Frontal cortex (tissue), 3 donors: ENCODE measurements at regions not wholly inside any gene's neighbourhood (a gene's known extent, or its start where the extent isn't known, plus 50 kb on each side); places are given as distances from the start of the nearest gene placed in this dataset.
"Not testable (repeated sequence)": the region's sequence is repeated elsewhere in the genome, so short reads cannot be mapped to it uniquely, and the experiment has no call there.

Experiments used
- DNase-seq, 2 donors: peaks; one replicate each; pipeline ENCODE4 v3.0.0; 2012; ENCODE audit warnings: low spot score in 2 of 2
- FAIRE-seq: peaks from 2 replicates; lab custom pipeline; 2012; peaks lifted over from hg19 to GRCh38; lab: Jason Lieb, UNC
- donor health status: control.
- donor health status: control.
- donor health status: control.

GRCh38 chr1:232859216-232859615 lies 54.0 kb downstream of the MAP10 start:
- FAIRE-seq (no peak), DNase-seq (no peak)

- FAIRE-seq, result no peak
- DNase-seq, result no peak
Observed at GRCh38 chr1:232861107-232861506, 55.9 kb downstream of the MAP10 start.

- FAIRE-seq (no peak), DNase-seq (no peak)
Observed at GRCh38 chr1:232863544-232864275, 58.5 kb downstream of the MAP10 start.

DNA sequence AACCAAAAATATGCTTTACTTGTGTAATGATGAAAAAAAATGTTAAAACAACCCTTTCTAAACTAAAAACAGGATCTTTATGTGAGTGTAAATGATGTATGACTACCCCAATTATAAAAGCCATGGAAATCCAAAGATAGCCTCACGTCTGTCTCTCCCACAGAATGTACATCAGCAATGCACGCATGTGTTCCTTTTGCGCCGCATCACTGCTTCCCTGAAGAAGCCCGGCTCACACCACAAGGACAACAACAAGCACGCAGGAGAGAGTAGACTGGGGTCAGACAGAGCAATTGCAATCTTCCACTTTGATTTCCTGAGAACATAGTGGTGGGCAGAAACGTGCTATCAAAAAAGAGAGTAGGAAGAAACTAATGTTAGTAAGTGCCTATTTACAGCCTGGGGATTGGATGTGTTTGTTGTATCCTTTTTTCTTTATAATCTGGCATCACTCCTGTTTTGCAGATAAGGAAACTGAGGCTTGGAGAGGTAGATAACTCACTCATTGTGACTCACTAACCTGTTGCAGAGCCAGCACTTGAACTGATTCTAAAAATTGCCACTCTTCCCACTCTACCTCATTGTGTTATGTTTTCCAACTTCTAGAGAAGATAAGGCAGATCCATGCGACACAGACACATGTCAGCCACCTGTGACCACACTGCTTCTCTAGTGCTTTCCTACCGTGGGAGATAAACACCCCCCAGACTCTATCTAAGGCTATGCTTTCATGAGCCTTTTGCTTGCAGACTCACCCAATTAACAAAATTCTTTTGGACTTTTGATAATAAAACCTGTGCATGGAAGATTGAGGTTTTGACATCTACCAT lies 60.1 kb downstream of the MAP10 start:
- no peak for FAIRE-seq
- no peak for DNase-seq

- no peak for FAIRE-seq
- no peak for DNase-seq
Observed at GRCh38 chr1:232868793-232869491, 63.7 kb downstream of the MAP10 start.

- DNase-seq, FAIRE-seq: not testable (repeated sequence)
Observed at GRCh38 chr1:232871291-232871969, 66.2 kb downstream of the MAP10 start.

- no peak for FAIRE-seq
- DNase-seq, result no peak
Observed at GRCh38 chr1:232872284-232872683, 67.1 kb downstream of the MAP10 start.

DNA sequence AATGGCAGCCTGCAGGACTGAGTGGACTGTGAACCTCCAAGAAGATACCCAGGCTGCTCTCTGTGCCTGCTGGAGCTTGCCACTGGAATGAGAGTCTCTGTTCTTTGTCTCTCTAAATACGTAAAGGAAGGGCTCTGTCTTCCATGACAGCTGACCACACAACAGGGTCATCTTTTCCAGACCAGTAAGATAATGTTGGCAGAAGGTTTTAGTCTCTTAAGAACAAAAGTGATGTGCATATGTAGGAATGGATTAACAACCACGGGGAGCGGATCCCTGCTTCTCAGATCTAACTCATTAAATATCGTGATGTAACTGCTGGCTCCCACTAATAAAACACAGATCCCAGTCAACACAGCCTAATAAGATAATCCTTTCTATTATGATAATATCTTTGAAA lies 67.5 kb downstream of the MAP10 start:
- no peak for DNase-seq

DNA sequence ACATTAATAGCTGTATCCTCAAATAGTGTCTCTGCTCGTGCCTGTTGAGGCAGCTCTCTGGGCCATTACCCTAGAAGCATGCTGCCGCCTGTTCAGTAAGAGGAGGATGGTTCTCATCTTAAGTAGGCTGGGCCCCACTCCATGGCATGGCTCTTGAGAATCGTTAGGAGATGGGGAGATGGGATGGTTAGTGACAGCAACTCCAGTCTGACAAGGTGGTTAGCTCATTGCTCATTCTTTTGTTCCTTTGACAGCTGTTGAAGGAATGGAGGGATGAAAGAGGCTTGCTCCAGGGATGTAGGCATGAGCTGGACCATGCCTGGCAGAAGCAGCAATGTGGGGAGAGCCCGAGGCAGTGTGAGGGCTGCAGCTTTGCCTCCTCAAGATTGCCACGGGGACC lies 68.2 kb downstream of the MAP10 start:
- FAIRE-seq (no peak), DNase-seq (no peak)

More for the DNA sequence above, 67.5 kb downstream of the MAP10 start:
- no peak for FAIRE-seq

- no peak for FAIRE-seq
- DNase-seq, result no peak
Observed at GRCh38 chr1:232873931-232874330, 68.7 kb downstream of the MAP10 start.

DNA sequence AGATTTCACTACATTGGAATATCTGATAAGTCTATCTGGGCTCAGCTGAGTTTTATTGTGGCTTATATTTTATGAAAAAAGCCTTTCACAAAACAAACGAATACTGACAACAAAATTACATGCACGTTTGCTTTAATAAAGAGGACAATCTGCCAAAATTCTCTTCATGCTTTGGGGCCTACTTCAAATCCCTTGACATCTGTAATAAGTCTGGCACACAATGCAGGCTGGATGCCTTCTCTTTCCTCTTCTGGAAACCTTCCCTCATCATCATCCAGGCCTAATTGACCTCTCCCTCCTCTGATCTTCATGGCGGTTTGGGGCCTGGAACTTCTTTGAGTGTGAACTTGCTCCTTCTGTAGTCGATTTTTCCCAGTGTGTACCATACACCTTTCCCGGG lies 70.3 kb downstream of the MAP10 start:
- no peak for FAIRE-seq
- DNase-seq, result no peak

DNA sequence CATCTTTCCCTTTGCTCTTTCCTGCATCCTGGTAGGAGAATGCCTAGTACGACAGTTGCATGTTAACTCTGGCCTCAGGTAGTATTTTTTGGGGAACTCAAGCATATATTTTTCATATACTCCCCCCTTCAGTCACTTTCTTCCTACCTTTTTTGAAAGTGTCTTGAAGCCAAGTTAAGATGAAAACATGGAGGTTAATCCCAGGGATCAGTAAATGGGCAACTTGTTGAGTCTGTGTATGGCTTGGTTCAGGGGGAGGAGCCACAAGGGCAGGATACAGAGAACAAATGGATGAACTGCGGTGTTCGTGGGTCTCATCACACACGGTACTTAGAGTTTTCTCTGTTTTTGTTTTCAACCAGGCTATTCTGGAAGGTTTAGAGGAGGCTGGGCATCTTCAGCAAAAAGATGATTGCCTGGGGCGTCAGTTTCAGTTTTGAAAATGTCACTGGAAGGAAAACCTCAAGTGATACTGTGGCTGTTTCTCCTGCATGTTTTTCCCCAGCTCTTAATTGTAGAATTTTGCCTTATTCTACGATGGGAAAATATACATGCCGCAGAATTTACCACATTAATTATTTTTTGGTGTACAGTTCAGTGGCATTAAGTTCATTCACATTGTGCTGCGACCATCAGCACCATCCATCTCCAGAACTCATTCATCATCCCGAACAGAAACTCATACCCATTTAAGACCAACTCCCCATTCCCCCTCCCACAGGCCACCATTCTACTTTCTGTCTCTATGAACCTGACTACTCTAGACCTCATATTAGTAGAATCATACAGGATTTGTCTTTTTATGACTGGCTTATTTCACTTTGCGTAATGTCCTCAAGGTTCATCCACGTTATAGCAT lies 71.5 kb downstream of the MAP10 start:
- FAIRE-seq (no peak), DNase-seq (no peak)

GRCh38 chr1:232877365-232878028 lies 72.3 kb downstream of the MAP10 start:
- FAIRE-seq (no peak), DNase-seq (no peak)

DNA sequence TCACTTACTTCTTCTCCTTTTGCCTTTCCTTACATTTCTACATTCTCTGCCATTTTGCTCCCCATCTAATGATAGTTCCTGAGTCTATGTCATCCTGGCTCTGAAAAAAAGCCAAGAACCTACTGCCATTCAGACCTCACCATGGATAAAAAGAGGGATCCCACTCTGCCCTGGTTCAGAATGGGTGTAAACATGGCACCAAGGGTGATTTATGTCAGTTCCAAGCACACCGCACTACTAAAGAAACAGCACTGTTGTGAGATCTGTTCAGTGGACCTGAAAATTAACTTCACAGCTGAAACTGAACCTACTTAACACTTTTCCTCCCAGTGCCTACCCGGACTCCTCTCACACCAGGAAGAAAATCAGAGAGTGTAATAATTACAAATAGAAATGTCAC lies 72.3 kb upstream of the NTPCR start:
- FAIRE-seq, result no peak
- DNase-seq, result no peak

DNA sequence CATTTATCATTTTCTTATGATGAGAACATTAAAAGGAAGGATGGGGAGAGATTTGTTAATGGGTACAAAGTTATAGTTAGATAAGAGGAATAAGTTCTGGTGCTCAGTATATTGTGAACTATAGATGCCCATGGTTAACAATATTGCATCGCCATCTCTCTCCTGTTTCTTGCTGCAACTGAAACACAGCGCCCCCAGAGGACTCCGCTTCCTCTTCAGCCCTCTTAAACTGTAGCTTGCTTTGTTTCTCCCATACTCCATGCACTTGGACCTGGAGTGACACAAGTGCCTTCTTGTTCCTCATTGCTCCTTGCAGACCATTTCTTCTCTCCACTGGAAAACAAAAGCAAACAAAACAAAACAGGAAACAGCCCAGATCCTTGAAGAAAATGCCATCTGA lies 70.1 kb upstream of the NTPCR start:
- DNase-seq (peak in 1 of 2 donors; percentile 24), FAIRE-seq (no peak)

GRCh38 chr1:232883992-232884661 lies 66.3 kb upstream of the NTPCR start:
- FAIRE-seq, result no peak
- DNase-seq, result no peak

DNA sequence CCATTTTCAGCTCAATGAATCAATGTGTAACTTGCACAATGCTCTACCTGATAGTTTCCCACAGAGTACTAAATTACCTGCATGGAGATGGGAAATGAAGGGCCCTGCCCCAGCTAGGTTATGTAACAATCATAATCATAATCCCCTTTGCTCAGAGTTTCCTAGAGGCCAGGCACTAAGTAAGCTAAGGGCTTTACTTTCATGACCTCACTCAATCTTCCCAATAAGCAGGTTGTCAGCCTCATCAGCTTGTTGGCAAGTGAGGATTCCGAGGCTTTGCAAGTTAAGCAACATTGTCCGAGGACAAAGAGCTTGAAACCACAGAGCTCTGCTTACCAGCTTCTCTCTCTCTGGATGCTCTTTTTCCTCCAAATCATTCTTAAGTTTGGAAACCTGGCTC lies 64.1 kb upstream of the NTPCR start:
- DNase-seq, result no peak
- FAIRE-seq, result no peak

GRCh38 chr1:232890340-232890943 lies 60.0 kb upstream of the NTPCR start:
- no peak for DNase-seq
- FAIRE-seq, result no peak
